GM19043 (cell line): ENCODE measurements at regions not wholly inside any gene's neighbourhood (a gene's known extent, or its start where the extent isn't known, plus 50 kb on each side); places are given as distances from the start of the nearest gene placed in this dataset.

Source experiments
- ATAC-seq: cut with Tn5 transposase; IDR thresholded peaks from one replicate; pipeline ENCODE4 v1.9.1; 2021; ENCODE audit warnings: low read depth; ENCODE audit not compliant: unreplicated experiment

DNA sequence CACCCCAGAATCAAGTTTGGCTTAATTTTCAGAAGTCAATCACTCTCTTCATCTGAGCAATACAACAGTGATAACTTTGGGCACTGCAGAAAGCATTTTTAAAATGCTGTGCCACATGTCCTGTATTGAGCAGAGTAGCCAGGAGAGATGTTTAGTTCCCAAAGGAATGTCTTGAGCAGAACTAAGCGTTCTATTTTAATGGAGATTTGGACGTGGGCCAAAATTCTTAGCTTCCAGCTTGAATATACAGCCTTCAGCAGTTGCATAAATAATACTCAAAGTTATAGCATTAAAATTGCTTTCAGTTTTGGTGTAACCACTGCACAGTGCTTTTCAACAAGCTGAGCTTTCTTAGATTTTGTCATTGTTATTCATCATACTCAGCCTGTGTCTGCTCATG, 679.2 kb downstream of the NLGN4X start:
- no peak for ATAC-seq

DNA sequence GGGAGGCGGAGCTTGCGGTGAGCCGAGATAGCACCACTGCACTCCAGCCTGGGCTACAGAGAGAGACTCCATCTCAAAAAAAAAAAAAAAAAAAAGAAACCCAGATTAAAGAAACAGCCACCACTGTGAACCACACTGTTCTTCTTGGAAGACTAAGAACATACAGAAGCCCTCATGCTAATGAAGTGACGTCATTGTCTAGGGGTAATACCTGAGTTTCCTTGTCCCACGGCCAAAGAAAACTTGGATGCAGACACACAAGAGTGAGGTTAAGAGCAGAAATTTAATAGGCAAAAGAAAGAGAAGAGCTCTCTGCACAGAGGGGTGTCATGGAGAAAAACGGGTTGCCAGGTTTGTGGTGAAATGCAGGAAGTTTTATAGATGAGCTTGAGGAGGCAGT, 691.6 kb downstream of the NLGN4X start:
- no peak for ATAC-seq

DNA sequence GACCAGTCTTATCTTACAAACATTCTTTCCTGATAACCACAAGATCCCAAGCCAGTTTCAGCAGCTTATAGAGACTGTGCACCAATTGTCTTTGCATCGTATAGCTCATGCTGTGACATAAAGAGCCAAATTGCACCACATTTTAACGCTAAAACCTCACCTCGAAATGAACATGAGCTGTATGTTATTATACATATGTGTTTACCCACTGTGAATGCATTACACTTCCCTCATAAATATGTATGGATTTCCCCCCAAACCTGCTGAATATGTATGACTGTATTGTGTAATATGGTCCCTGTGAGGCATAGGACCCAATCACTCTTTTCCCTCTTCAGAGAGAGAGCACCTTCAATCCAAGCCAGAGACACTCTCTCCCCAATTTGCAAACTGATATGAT, 692.4 kb downstream of the NLGN4X start:
- no peak for ATAC-seq

DNA sequence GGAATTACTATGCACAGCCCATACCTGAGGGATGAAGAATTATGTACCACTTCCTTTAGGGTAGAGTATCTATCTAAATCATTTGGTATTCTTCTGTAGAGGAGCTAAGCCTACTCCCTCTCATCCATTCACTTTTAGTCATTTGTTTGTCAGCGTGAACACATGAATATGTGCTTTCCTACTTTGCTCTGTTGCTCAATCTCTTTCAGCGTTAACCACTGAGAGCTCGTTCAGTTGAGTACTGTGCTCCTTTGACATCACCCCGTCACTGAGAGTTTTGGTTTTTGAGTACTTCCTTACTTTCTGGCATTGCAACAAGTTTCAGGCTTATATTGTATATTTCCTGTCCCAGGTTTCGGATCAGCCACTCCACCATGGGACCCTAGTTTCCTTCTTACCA, 700.6 kb downstream of the NLGN4X start:
- ATAC-seq = no peak

DNA sequence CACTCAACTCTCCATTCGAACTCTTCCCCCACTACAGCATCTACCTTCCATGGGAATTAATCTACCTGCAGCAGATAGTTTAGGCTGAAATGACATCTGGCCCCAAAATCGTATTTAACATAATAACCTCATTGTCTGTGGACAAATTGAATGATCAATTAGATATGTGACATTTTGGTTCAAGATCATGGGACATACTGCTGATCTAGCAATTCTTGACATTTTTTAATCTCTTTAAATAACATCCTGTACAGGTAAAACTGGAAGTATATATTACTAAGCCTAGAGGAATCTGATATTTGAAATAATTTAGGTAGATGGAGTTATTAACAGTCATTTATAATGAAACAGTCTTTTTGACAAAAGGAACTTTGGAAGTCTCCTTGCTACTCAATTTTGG, 702.5 kb downstream of the NLGN4X start:
- no peak for ATAC-seq

DNA sequence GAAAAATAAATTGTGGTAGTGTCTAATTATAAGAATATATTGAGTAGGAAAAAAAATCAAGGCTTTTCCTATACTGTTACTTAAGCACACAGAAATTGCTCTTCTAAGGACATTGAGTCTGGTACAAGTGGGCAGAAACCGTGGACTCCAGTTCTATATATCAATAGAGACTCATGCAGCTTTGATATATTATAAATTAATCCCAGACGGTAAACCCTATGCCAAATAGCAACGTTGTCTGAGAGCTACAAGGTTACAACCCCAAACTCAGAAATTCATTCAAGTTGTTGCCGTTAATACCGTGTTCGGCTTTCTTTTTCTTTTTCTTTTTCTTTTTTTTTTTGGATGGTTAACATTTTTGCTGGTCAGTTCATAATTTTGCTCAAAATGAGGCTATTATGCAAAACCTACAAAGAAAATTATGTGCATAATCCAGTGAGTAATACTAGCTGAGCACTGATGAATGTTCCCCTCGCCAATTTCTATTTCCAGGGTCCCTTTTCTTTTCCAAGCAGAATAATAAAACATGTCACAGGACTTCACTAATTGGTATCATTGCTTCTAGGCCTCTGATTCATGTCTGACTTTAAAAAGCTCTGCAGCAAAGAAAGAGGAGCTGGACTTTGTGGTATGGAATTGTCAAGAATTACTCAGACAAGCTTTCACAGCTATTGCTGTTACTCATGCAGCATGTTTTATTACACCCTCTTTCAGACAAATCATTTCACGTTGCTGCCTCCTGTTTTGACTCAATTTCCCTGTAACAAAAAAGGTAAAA, 737.7 kb downstream of the NLGN4X start:
- no peak for ATAC-seq

DNA sequence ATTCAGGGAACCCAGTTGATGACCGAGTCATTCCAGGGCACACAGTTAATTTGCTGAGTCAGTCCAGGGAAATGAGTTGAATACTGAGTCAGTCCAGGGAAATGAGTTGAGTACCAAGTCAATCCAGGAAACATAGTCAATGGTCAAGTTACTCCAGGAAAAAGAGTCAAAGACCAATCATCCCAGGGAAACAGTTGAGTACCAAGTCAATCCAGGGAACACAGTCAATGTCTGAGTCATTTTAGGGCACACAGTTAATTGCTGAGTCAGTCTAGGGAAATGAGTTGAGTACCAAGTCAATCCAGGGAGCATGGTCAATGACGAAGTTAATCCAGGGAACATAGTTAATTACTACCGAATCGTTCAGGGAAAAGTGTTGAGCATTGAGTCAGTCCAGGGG, 754.4 kb downstream of the NLGN4X start:
- no peak for ATAC-seq

DNA sequence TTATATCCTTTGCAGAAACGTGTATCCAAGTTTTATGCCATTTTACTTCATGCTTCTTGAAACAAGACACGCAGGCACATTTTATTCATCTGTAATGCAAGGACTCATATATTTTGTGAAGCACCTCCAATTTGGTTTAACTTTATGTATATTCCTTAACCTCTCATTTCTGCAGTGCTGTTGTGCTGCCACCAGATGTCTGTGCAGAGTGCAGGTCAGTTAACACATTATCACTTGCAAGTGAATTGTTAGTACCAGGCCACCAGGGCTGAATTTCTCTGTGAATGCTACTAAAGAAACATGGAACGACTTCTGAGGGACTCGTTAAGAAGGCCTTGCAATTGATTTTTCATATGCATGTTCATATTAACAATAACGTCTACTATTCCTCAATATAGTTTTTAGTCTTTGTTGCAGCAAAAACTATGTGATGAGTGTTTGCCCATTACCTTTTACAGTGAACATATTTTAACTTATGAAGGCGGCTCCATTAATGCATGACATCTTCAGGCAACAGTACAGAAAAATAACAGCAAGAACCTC, 770.3 kb downstream of the NLGN4X start:
- ATAC-seq = no peak

DNA sequence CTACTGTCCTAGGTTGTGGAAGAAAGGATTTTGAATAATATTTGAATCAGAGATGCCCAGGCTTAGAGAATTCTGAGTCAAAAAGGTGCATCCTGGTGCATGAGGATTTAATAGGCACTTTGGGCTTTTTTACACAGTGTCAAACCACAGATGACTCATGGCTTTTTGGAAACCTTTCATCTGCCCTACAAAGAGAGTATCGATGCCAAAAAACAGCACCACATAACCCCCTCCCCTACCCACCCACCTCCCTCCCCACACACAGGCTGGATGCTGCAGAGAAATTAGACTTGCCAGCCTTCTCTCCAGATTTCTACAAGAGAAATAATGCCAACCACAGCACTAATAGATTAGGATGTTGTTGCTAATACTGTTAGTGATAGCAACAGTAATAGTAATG, 779.3 kb downstream of the NLGN4X start:
- no peak for ATAC-seq

DNA sequence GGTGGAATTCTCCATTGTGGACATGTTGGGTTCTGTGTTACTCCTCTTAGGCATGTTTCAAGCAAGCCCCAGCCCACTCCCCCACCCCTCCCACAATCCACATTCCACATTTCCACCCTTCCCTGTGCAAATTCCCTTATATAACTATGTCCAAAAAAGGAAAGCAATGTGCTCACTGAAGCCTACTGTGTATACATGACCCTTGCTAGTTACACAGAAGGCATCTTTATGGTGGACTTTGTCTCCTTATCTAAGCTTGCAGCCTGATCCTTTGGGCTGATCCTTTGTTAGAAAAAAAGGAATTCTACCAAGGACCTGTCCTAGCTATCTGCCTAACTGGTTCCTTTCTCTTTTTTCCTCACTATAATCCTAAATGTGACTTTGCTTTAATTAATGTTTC, 796.8 kb downstream of the NLGN4X start:
- ATAC-seq = no peak

DNA sequence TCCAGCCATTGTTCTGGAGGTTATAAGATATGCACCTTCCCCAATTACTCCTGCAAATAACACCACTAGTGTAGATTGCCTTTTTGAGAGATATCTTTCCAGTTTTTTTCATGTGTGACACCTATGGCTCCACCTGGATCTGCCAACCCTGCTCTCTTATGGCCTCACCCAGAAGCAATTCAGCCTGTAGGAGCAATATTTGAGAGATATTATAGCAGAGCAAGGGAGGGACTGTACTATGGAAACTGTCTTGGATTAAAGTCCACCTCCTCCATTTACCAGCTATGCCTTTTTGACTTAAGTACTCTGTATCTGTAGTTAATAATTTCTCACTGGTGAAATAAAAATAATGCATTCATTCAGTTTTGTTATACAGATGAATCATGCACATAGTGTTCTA, 803.5 kb downstream of the NLGN4X start:
- ATAC-seq = no peak

DNA sequence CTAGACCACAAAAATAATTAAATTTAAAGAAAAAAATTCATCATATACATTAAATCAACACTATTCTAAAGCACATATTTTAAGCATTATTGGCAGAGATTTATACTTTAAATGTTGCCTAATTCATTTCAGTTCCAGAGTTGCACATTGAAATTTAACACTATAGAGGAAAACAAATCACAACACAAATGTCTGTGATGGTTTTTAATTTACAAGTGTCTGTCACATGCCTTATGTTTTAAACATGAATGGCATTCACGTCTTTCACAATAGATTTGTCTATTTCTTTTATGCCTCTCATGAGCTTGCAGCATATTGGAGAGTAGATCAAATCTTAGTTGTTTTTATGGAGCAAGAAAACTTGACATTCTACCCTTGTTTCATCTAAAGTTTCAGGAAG, 811.3 kb downstream of the NLGN4X start:
- no peak for ATAC-seq

DNA sequence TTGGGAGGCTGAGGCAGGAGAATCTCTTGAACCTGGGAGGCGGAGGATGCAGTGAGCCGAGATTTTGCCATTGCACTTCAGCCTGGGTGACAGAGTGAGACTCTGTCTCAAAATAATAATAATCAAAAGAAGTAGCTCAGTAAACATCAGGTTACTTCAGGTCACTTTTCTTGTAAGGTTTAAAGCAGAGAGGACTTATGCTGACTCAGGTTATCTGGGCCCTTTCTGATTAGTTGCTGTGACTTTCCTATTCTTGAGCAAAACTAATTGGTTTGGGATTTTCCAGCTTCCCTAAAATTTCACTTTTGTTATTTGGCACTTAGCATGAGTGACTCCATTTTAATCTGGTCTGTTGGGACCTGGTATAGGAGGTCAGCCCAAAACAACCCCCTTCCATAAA, 812.9 kb downstream of the NLGN4X start:
- no peak for ATAC-seq

DNA sequence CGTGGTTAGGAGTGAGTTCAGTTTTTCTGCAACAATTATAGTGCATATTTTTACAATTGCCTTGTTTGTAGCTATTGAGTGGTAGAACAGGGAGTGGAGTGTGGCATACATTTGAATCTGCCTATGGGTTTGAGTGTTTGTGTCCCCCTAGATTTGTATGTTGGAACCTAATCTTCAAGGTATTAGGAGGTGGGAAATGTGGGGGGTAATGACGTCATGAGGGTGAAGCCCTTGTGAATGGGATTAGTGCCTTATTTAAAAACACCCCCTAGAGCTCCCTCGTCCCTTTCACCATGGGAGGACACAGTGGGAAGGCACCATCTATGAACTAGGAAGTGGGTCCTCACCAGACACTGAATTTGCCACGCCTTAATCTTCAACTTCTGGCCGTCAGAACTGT, 819.6 kb downstream of the NLGN4X start:
- no peak for ATAC-seq

DNA sequence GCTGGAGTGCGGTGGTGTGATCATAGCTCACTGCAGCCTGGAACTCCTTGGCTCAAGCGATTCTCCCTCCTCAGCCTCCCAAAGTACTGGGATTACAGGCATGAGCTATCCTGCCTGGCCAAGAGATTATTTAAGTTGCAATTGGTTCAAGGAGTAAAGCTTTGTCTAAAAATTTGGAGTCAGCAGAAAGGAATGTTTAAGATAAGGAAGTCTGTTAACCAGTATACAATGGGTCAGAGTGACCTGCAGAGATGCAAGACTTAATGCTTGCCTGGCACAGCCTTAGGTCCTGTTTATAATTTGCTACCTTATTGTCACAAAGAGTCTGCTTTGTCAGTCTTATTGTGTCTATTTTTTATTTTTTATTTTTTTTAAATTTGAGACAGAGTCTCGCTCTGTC, 826.2 kb downstream of the NLGN4X start:
- ATAC-seq = no peak

DNA sequence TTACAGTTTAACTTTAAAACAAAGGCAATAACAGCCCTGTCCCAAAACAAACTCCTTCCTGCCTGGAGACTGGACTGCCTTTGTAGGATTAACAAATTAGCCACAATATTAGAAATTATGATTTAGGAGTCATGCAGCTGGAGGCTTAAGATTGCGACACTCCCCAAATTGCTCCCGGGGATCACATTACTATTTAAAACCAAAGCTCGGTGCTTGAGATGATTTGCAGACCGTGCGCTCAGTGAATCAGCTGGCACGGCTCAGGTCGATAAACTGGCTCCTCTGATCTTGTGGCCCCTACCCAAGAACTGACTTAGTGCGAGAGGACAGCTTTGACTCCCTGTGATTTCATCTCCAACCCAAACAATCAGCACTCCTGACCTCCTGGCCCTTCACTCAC, 829.3 kb downstream of the NLGN4X start:
- no peak for ATAC-seq

DNA sequence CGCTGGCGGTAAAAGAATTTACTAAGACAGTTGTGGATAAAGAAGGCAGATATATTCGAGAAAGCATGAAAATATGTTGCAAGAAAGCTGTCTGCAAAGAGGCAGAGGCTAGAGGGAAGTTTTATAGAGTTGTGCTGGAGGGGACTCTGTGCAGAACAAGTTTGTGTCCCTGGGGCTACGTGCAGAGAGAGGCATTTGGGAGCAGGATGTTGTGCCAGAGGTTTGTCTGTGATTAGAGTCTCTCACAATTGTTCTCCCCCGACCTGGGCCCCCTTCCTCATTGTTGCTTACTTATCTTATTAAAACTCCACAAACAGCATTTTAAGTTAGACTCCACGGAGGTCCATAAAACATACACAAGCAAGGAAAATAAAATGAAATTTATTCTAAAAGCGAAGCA, 831.3 kb downstream of the NLGN4X start:
- no peak for ATAC-seq

DNA sequence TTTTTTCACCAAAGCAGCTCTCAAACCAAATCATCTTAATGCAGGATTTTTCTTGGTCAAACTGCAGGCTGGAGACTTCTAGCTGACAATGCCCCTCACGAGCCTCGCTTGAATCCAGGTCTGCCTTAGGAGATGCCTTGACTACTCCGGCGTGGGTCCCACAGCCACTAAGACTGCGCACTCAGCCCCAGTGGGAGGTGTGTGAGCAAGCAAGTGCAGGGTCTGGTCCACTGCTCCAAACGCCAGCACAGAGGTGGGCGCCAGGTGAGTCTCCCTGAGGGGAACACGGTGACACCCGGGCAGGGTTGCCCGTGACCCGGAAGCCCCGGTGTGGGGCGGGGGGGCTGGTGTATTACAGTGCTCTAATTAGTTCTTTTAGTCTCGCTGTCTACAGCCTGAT, 838.3 kb downstream of the NLGN4X start:
- no peak for ATAC-seq

DNA sequence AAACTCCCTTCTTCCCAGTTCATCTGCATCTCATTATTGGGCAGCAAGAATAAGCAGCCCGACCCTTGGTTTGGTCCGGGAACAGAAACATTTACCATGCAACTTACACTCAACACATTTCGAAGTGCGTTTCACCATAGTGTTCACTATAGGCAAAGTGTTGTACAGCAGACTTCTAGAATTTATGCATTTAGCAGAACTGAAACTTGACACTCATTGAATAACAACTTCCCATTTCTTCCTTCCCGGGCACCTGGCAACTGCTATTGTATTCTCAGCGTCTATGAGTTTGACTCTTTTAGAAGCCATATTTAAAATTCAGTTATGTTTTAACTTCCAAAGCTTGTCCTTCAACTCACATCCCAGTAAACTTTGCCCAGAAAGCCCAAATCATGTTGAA, 840.6 kb downstream of the NLGN4X start:
- no peak for ATAC-seq

DNA sequence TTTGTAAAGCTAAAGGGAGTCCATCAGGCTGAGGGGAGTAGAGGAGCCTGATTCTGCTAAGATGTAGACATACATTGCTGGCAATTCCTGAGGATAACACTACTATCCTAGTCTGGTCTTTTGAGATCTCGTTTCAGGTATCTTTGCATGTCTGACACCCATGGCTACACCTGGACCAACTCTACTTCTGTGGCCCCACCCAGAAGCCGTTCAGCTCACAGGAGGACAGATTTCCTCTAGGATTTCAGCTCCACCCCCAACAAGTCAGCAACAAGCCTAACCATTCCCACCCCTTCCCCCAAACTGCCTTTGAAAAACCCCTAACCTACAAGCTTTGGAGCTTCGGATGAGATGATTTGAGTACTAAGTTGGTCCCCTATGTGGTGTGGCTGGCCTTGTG, 848.2 kb downstream of the NLGN4X start:
- no peak for ATAC-seq

DNA sequence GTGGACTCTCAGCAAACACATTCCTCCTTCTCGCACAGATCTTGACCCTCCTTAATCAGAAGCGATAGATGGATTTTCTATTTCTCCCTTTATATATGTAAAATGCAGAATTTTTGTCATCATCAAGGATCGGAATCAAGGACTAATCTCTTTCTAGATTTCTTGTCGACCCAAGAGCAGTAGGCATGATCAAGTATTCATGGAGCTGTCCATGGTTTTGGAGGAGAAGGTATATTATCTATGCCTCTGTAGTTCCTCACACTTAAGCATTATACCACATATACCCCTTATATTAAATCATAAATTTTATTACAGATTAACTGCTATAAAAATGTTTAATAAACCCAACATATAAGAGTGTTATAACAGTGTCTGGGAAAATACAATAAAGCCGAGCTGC, 886.8 kb downstream of the NLGN4X start:
- no peak for ATAC-seq

DNA sequence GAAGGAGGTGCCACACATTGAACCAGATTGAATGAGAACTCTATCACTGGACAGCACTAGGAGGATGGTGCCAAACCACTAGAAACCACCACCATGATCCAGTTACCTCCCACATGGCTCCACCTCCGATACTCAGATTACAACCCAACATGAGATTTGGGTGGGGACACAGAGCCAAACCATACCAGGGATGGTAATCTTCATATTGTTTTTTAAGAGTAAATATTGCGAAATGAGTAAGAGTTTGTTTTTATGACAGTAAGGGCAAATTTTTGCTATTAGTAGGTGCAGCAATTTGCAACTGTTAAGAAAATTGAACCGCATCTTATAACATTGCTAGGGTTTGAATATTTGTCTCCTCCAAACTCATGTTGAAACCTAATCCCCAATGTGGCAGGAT, 891.5 kb downstream of the NLGN4X start:
- no peak for ATAC-seq

DNA sequence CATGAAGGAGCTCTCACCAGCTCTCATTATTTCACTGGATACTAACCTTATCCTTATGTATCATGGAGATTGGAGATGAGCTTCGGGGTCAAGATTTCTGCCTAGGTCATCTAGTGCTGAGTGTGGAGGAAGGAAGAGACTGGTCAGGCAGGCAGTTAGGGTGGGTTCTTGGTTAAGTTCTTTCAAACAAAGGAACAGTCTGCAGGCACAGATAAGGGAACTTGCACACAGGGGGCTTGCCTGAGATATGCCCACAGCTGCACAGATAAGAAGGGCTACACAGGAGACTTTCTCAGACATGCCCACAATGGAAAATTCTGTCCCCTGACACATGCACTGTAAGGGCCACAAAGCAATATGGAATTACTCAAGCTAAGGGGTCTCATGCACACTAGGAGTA, 904.1 kb downstream of the NLGN4X start:
- ATAC-seq = no peak
